PFSK-1 (cell line): ENCODE measurements at regions not wholly inside any gene's neighbourhood (a gene's known extent, or its start where the extent isn't known, plus 50 kb on each side); places are given as distances from the start of the nearest gene placed in this dataset.

Source experiments
- POLR2AphosphoS5 ChIP-seq: IDR thresholded peaks from 2 replicates; pipeline ENCODE4 v1.6.1; 2012; ENCODE audit warnings: low read depth, mild to moderate bottlenecking, control low read depth, low read length, moderate library complexity
- SIN3A ChIP-seq: IDR thresholded peaks from 2 replicates; pipeline ENCODE4 v1.6.1; 2012; ENCODE audit warnings: mild to moderate bottlenecking, low read length, moderate library complexity, borderline replicate concordance; ENCODE audit not compliant: insufficient read depth

- TF ChIP-seq SIN3A (no peak), POLR2AphosphoS5 (no peak)
Observed at GRCh38 chr6:145561095-145562072, 173.9 kb downstream of the EPM2A start.
